ENCODE measurements at regions not wholly inside any gene's neighbourhood (a gene's known extent, or its start where the extent isn't known, plus 50 kb on each side); places are given as distances from the start of the nearest gene placed in this dataset.

- TF ChIP-seq TBP (IDR thresholded peaks at IDR 0.05; ENCODE audit: low read depth, low read length) (no peak), CBX8 (IDR thresholded peaks at IDR 0.05; ENCODE audit: borderline replicate concordance, low read depth, low read length) (no peak), RXRA (IDR thresholded peaks at IDR 0.05; ENCODE audit: insufficient read depth, low read depth, low read length) (no peak), CTCF (IDR thresholded peaks at IDR 0.05; ENCODE audit: control extremely low read depth in 1 of 3, insufficient read depth in 1 of 3, low read depth in 1 of 3, low read length in 3 of 3) (no peak), CHD7 (IDR thresholded peaks at IDR 0.05; ENCODE audit: insufficient replicate concordance, low read length) (no peak), FOSL1 (IDR thresholded peaks at IDR 0.05; ENCODE audit: insufficient read depth, low read depth, low read length) (no peak), E2F6 (IDR thresholded peaks at IDR 0.05) (no peak), HDAC6 (IDR thresholded peaks at IDR 0.05; ENCODE audit: low read depth, low read length) (no peak)
Measured at GRCh38 chr11:39570526-39570925, 1888.9 kb downstream of the LRRC4C start (continued).
